HG02885 (cell line): ENCODE measurements at regions not wholly inside any gene's neighbourhood (a gene's known extent, or its start where the extent isn't known, plus 50 kb on each side); places are given as distances from the start of the nearest gene placed in this dataset.

Experiments used
- ATAC-seq: cut with Tn5 transposase; IDR thresholded peaks from one replicate; pipeline ENCODE4 v1.9.1; 2021; ENCODE audit warnings: mild to moderate bottlenecking; ENCODE audit not compliant: unreplicated experiment, poor library complexity

GRCh38 chr7:41808541-41808940 is 105.7 kb upstream of the INHBA start:
- no peak for ATAC-seq

DNA sequence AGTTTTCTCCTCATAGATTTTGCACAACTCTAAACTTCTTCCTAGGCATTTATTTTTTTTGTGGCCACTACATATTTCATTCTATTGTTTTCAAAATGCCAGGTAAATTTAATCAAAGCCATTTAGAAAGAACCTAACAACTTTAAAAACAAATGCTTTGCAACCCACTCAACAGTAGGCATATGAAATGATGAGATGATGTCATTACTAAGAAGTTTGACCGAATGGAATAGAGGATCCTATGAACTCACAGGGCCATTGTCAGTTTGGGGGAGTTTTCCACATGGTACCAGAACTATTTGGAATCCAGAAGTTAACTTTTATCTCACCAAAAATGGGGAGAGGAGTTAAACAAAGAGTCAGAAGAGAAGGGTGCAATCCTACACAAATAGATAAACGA is 100.7 kb upstream of the INHBA start:
- ATAC-seq = no peak

- no peak for ATAC-seq
Measured at GRCh38 chr7:41796331-41796730, 93.4 kb upstream of the INHBA start.

DNA sequence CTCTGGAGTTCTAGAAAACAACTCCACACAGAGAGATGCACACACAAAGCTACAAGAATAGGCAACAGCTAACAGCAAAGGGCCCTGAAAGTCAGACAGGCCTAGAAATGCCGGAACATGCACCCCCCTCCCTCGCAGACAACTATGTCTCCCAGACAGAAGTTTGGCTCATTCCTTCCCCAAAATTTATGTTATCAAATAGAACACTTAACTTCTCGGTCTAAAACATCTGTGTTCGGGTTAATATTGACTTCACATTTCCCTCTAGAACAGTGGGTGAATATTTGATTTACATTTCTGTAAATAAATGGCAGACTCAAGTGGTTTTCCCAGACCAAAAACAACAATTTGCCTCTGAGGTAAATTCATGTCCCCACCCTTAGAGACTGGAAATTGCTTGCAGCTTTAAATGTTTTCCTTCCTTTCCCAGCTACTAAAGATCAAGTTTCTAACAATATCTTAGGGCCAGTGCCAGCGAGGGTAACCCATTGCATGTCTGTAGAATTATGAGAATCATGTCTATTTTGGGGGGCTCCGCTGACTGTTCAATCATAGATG is 92.5 kb upstream of the INHBA start:
- no peak for ATAC-seq

- no peak for ATAC-seq
Measured at GRCh38 chr7:41793556-41793955, 90.7 kb upstream of the INHBA start.

DNA sequence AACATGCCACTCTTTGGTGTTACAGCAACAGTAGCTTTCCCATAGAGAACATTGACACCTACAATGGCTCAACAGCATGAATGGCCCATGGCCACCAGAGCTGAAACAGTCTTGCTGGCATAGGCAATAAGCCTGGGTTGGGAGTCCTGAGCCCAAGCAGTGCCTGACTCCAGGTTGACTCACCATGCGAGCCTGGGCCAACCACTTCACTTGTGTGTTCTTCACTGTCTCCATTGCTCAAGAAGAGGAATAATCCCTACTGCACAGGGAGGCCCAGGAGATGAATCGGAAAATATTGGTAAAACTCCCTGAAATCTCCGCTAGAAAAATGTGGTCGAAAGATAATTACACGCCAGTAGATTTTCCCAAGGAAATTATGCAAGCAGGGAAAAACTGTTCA is 89.2 kb upstream of the INHBA start:
- no peak for ATAC-seq

- no peak for ATAC-seq
Measured at GRCh38 chr7:41788556-41788955, 85.7 kb upstream of the INHBA start.

GRCh38 chr7:41787651-41788350 is 84.9 kb upstream of the INHBA start:
- no peak for ATAC-seq

GRCh38 chr7:41786944-41787343 is 84.1 kb upstream of the INHBA start:
- no peak for ATAC-seq

- no peak for ATAC-seq
Measured at GRCh38 chr7:41786404-41786803, 83.5 kb upstream of the INHBA start.

- ATAC-seq = no peak
Measured at GRCh38 chr7:41785840-41786239, 83.0 kb upstream of the INHBA start.

DNA sequence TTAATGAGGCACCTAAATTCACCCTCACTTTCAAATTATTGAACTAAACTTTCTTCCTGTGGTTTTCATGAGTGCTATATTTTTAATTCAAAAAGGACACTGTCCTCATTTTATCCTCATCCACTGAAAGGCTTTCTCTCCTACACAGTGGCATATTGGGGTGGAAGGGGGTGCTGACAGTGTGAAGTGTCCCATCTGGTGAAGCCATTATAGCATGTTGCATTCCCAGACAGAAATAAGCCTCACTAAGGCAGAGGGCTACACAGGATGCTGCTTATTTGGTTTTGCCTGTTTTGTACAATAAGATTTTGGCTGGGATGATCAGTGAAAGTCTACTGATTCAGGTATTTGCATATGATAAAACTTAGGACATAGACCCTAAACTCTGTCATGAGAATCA is 82.4 kb upstream of the INHBA start:
- no peak for ATAC-seq

DNA sequence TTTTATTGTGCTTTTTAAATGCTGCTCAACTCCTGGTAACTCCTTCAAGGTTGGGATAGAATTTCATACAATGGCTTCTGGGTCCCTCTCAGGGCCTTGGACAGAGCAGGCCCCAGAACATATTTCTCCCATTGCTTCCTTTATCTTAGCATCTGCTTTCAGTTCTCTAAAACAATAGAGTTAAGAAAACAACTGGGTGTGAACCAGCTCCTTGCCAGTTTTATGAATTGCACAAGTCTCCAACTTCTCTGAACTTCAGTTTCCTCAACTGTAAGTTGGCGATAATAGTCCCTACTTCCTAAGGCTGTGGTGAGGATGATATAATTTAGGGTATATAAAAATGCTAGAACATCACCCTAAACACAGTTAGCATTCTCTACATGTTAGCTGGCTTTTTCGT is 77.0 kb upstream of the INHBA start:
- ATAC-seq = peak; percentile 59

- no peak for ATAC-seq
Measured at GRCh38 chr7:41777894-41778596, 75.2 kb upstream of the INHBA start.

DNA sequence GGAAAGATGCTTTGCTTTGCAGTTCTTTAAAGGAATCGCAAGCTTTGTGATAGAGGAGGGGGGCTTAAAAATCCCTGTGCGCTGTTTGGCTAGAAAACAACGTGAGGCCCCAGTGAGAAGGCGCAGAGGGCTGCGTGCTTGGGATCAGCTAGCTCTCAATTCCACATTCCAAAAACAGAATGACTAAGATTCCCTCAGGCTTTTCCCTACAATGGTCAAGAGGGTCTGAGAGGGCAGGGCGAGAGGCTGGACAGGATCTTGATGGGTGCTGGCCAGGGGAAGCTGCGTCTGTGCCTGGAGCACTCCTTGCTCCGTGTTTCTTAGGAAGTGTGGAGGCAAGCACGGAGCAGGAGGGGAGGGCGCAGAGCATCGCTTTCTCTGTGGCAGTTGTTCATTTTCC is 72.1 kb upstream of the INHBA start:
- no peak for ATAC-seq

DNA sequence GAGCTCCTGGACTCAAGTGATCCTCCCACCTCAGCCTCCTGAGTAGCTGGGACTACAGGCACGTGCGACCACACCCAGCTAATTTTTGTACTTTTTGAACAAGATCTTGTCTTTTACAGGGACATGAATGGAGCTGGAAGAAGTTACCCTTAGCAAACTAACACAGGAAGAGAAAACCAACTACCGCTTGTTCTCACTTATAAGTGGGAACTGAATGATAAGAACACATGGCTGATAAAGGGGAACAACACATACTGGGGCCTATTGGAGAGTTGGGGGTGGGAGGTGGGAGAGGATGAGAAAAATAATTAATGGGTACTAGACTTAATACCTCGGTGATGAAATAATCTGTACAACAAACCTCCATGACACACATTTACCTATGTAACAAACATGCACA is 70.9 kb upstream of the INHBA start:
- no peak for ATAC-seq

DNA sequence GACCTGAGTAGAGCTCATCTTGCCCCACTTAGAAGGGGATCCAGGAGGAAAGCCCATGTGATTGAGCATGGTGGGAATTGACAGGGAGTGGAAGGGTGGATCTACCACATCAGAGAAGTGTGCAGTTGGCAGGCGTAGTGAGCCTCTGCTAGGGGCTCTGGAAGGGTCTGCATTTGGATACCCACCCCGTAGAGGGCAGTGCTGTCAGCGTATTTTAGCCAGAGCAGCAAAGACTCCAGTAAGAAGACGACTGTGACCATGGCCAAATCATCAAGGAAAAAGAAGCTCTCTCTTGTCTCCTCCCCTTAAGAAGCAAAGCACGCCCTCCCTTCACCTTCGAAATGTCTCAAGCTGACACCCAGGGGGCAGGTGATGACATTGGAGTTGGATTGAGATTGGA is 68.8 kb upstream of the INHBA start:
- no peak for ATAC-seq

- no peak for ATAC-seq
Measured at GRCh38 chr7:41769162-41769561, 66.3 kb upstream of the INHBA start.

- ATAC-seq = no peak
Measured at GRCh38 chr7:41763626-41764025, 60.7 kb upstream of the INHBA start.

DNA sequence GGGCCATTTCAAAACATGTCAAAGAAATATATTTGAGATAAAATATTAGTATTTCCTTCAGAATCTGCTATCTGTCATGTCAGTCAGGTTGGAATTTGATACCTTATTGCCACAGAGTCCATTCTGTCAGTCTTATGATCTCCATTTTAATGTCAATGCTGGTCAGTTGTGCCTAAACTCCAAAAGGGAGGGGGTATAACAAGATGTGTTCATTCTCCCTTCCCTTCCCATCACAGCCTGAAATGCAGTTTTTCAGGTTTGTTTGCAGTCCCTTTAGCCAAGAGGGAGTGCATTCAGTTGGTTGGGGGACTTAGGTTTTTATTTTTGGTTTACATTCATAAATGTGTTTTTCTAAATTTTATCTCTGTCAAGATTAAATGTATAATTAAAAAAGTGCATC is 59.8 kb upstream of the INHBA start:
- no peak for ATAC-seq

GRCh38 chr7:41760293-41760692 is 57.4 kb upstream of the INHBA start:
- ATAC-seq = no peak

DNA sequence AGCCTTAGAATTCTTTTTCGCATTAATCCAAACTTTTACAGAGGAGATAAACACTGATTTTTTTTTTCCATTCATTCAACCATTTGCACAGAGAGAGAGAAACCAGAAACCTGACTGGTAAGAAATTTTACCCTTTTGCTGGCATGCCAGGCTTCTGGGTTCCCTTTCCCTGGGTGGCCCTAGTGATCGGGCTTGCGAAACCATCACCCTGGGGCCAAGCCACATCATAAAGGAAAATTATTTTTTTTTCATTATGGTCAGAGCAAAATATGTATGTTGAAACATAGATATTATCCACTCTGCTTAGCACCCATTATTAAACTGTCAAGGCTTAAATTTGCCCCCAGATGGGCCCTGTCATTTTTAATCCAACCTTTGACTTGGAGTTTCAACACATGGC is 55.4 kb upstream of the INHBA start:
- no peak for ATAC-seq
